ENCODE measurements at regions not wholly inside any gene's neighbourhood (a gene's known extent, or its start where the extent isn't known, plus 50 kb on each side); places are given as distances from the start of the nearest gene placed in this dataset.
A peak's percentile ranks its signal among the peaks of the same experiment; 100 is the strongest.

GRCh38 chrX:46447384-46447783 is 97.8 kb downstream of the ZNF674 start:
- H3K9me3 ChIP-seq = no peaks in the 10 kb centered on the region
- TF ChIP-seq CTCF (IDR thresholded peaks at IDR 0.05) = no peak
- ATAC-seq (no peak), DNase-seq (no peak)
- no peaks in the 10 kb centered on the region for H3K4me1 ChIP-seq
- peak overlapping the region; percentile 82 for H3K27ac ChIP-seq
- H3K36me3 ChIP-seq = peaks cover 7% of the 10 kb centered on the region
- intact Hi-C loops (cut with DNase I) = no loop called here
- peak overlapping the region; percentile 59 for H3K4me3 ChIP-seq
- no peaks in the 10 kb centered on the region for H3K27me3 ChIP-seq

- Histone ChIP-seq H3K27ac (peak overlapping the region; percentile 82), H3K9me3 (no peaks in the 10 kb centered on the region), H3K27me3 (no peaks in the 10 kb centered on the region), H3K4me3 (peak overlapping the region; percentile 59), H3K36me3 (peaks cover 7% of the 10 kb centered on the region), H3K4me1 (no peaks in the 10 kb centered on the region)
- peak; percentile 99 for ATAC-seq
- DNase-seq = peak; percentile 92
- intact Hi-C loops (cut with DNase I) = no loop called here
- TF ChIP-seq CTCF (IDR thresholded peaks at IDR 0.05) = no peak
Measured at GRCh38 chrX:46446727-46447378, 98.4 kb downstream of the ZNF674 start.

- intact Hi-C loops (cut with DNase I) = no loop called here
- DNase-seq (no peak), ATAC-seq (no peak)
- Histone ChIP-seq H3K4me1 (no peaks in the 10 kb centered on the region), H3K9me3 (no peaks in the 10 kb centered on the region), H3K4me3 (no peak overlapping the region), H3K27ac (no peak overlapping the region), H3K27me3 (no peaks in the 10 kb centered on the region), H3K36me3 (no peaks in the 10 kb centered on the region)
- no peak for TF ChIP-seq CTCF (IDR thresholded peaks at IDR 0.05)
Measured at GRCh38 chrX:46444011-46444410, 101.2 kb downstream of the ZNF674 start.

GRCh38 chrX:46436744-46437143 is 108.5 kb downstream of the ZNF674 start:
- Histone ChIP-seq H3K9me3 (no peaks in the 10 kb centered on the region), H3K27me3 (no peaks in the 10 kb centered on the region), H3K36me3 (no peaks in the 10 kb centered on the region), H3K27ac (no peak overlapping the region), H3K4me1 (no peaks in the 10 kb centered on the region), H3K4me3 (no peak overlapping the region)
- intact Hi-C loops (cut with DNase I) = no loop called here
- no peak for ATAC-seq
- TF ChIP-seq CTCF (IDR thresholded peaks at IDR 0.05) = no peak
- DNase-seq = no peak

- H3K4me3 ChIP-seq = no peak overlapping the region
- no peaks in the 10 kb centered on the region for H3K36me3 ChIP-seq
- no peaks in the 10 kb centered on the region for H3K4me1 ChIP-seq
- no peaks in the 10 kb centered on the region for H3K27me3 ChIP-seq
- H3K27ac ChIP-seq = no peak overlapping the region
- DNase-seq = no peak
- no peak for TF ChIP-seq CTCF (IDR thresholded peaks at IDR 0.05)
- ATAC-seq = no peak
- intact Hi-C loops (cut with DNase I) = no loop called here
- H3K9me3 ChIP-seq = no peaks in the 10 kb centered on the region
Measured at GRCh38 chrX:46433892-46434291, 111.3 kb downstream of the ZNF674 start.

Measured in upper lobe of right lung (tissue), 1 donor.